ENCODE measurements at regions not wholly inside any gene's neighbourhood (a gene's known extent, or its start where the extent isn't known, plus 50 kb on each side); places are given as distances from the start of the nearest gene placed in this dataset.
A peak's percentile ranks its signal among the peaks of the same experiment; 100 is the strongest.

- TF ChIP-seq CTCF (conservative IDR thresholded peaks at IDR 0.05), result no peak
- H3K27ac Mint-ChIP-seq, result peak overlapping the region in 1 of 3 experiments; percentile 2; a peak in 1 of 7 replicates
- Histone ChIP-seq H3K14ac (ENCODE audit: insufficient read depth, low read length) (no peak overlapping the region), H3K4me2 (ENCODE audit: insufficient read depth, insufficient read length, low read length) (no peak overlapping the region), H2BK12ac (ENCODE audit: insufficient read length, low read depth, low read length) (no peak overlapping the region), H3K18ac (ENCODE audit: insufficient read length, low read depth, low read length) (no peak overlapping the region), H4K8ac (replicated peaks; ENCODE audit: insufficient read length, low read depth, low read length) (no peak overlapping the region), H3K27ac (ENCODE audit: insufficient read length, low read depth, low read length) (no peak overlapping the region), H4K20me1 (ENCODE audit: control insufficient read depth, insufficient read depth, insufficient read length) (no peaks in the 10 kb centered on the region), H3K56ac (ENCODE audit: insufficient read length, low read depth, low read length) (no peak overlapping the region), H2AFZ (ENCODE audit: low read length) (no peak overlapping the region), H2BK15ac (ENCODE audit: low read depth, low read length) (no peak overlapping the region), H3K79me1 (ENCODE audit: insufficient read depth, low read depth, low read length, poor library complexity, severe bottlenecking) (no peaks in the 10 kb centered on the region), H3K79me2 (ENCODE audit: insufficient read depth, low read length) (no peaks in the 10 kb centered on the region), H3K9ac (ENCODE audit: extremely low read depth, insufficient read length, low read length) (no peak overlapping the region), H2BK120ac (ENCODE audit: low read depth, low read length, poor library complexity, severe bottlenecking) (no peak overlapping the region), H2AK5ac (ENCODE audit: insufficient read length, low read length) (no peak overlapping the region), H2BK20ac (ENCODE audit: low read depth, low read length, poor library complexity, severe bottlenecking) (no peak overlapping the region), H4K91ac (ENCODE audit: insufficient read length, low read depth, low read length) (no peak overlapping the region), H3T11ph (ENCODE audit: low read length) (no peak overlapping the region), H4K5ac (ENCODE audit: insufficient read length, low read depth, low read length) (no peak overlapping the region), H3K23ac (ENCODE audit: insufficient read length, low read depth, low read length) (no peak overlapping the region), H3K4me1 (ENCODE audit: insufficient read depth, low read length) (peaks cover 16% of the 10 kb centered on the region; the same call in 1 of the 2 replicates), H2BK5ac (ENCODE audit: insufficient read length, low read length) (no peak overlapping the region), H3K4ac (ENCODE audit: low read depth, low read length) (no peak overlapping the region), H3K9me3 (ENCODE audit: control insufficient read depth, low read depth, low read length) (no peaks in the 10 kb centered on the region), H3K27me3 (ENCODE audit: insufficient read depth, low read length) (no peaks in the 10 kb centered on the region), H3K23me2 (ENCODE audit: insufficient read length, low read depth, low read length, poor library complexity, severe bottlenecking) (no peaks in the 10 kb centered on the region)
- no CpG with 5 or more reads among the region's 14 CpGs for WGBS (ENCODE audit: extremely low coverage, insufficient read length, low lambda C conversion rate)
- no peaks in the 10 kb centered on the region for H3K27me3 Mint-ChIP-seq (ENCODE audit: low read depth)
- H3K9me3 Mint-ChIP-seq, result no peaks in the 10 kb centered on the region; a peak in 1 of 5 replicates
- no peak overlapping the region for H3K4me3 Mint-ChIP-seq
- no peaks in the 10 kb centered on the region for H3K36me3 Mint-ChIP-seq (ENCODE audit: insufficient read depth in 1 of 3, low read depth in 3 of 3)
- H3K4me1 Mint-ChIP-seq, result peaks cover 40 to 42% of the 10 kb centered on the region in 2 experiments
- no peak for DNase-seq
Observed at GRCh38 chr1:60896701-60897363, 185.5 kb upstream of the NFIA start.
